Activated naive CD4-positive, alpha-beta T cell treated with anti-CD3 and anti-CD28 coated beads, Interleukin-2, amount 50 U/mL, for 24 hours (primary cell): ENCODE measurements at regions not wholly inside any gene's neighbourhood (a gene's known extent, or its start where the extent isn't known, plus 50 kb on each side); places are given as distances from the start of the nearest gene placed in this dataset.

Experiments used
- H3K27ac Mint-ChIP-seq: one replicate; pipeline ENCODE4 v1.8.0; 2021; ENCODE audit warnings: mild to moderate bottlenecking, mixed read lengths
- H3K27me3 Mint-ChIP-seq: one replicate; pipeline ENCODE4 v1.8.0; 2021; ENCODE audit warnings: mixed read lengths
- H3K36me3 Mint-ChIP-seq: one replicate; pipeline ENCODE4 v1.8.0; 2021; ENCODE audit warnings: mixed read lengths
- H3K4me1 Mint-ChIP-seq: one replicate; pipeline ENCODE4 v1.8.0; 2021; ENCODE audit warnings: mixed read lengths
- H3K4me3 Mint-ChIP-seq: one replicate; pipeline ENCODE4 v1.8.0; 2021; ENCODE audit warnings: mild to moderate bottlenecking, mixed read lengths
- H3K9me3 Mint-ChIP-seq: one replicate; pipeline ENCODE4 v1.8.0; 2021; ENCODE audit warnings: mixed read lengths

DNA sequence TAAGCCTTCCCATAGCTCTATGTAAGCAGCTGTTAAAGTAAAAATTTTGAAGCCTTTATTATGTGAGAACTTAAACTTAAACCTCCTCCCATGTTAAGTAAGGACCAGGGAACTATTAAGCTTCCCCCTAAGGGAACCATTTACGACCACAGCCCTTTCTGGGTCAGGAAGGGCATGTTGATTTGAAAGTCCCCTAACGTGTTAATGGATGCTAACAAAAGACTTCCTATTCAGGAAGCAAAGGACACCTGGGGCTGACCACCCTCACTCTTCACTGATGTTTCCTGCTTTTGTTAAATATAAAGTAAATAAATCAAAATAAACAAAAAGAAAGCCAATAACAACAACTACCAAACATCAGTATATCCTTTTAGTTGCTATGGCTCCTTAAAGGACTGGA is 170.6 kb upstream of the RFX3 start:
- no peak overlapping the region for H3K27ac Mint-ChIP-seq
- no peaks in the 10 kb centered on the region for H3K36me3 Mint-ChIP-seq
- no peaks in the 10 kb centered on the region for H3K9me3 Mint-ChIP-seq
- no peak overlapping the region for H3K4me3 Mint-ChIP-seq
- no peaks in the 10 kb centered on the region for H3K4me1 Mint-ChIP-seq
- peaks cover 6% of the 10 kb centered on the region for H3K27me3 Mint-ChIP-seq

DNA sequence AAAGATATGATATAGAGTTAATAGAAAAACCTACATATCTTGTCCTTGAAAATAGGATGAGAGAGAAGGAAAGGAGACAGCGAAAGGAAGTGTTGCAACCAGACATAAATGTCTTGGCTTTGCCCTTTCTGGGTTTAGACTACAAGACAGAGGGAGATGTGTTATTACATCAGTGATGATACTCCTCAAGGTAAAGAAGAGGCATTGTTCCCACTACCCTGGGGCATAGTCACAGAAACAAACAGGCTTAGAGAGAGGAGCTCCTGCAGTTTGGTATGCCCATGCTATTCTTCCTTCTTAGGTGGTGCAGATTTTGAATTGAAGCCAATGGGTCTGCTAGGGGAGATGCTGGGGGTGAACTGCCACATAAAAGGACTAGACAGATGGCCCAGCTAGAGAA is 166.8 kb upstream of the RFX3 start:
- Mint-ChIP-seq H3K4me1 (no peaks in the 10 kb centered on the region), H3K27ac (no peak overlapping the region), H3K4me3 (no peak overlapping the region), H3K36me3 (no peaks in the 10 kb centered on the region), H3K27me3 (no peaks in the 10 kb centered on the region), H3K9me3 (no peaks in the 10 kb centered on the region)

DNA sequence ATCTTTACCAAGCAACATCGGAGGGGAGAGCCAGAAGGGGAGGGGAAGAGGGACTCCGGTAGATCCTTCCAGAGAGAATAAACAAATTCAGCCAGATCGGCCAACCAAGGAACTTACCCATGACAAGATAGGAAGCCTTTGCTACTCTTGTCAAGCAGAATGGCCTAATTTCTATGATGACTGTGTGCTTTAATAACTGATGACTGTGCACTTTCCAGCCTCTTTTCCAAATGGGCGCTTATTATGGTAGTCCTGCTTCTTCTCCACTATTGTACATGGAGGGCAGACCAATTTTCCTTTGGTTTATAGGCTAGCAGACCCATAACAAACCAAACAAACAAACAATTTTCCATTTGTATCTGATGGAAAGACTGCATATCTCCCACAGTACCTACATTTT is 163.8 kb upstream of the RFX3 start:
- no peaks in the 10 kb centered on the region for H3K9me3 Mint-ChIP-seq
- no peaks in the 10 kb centered on the region for H3K4me1 Mint-ChIP-seq
- no peak overlapping the region for H3K27ac Mint-ChIP-seq
- peaks cover 2% of the 10 kb centered on the region for H3K36me3 Mint-ChIP-seq
- H3K4me3 Mint-ChIP-seq, result no peak overlapping the region
- no peaks in the 10 kb centered on the region for H3K27me3 Mint-ChIP-seq

DNA sequence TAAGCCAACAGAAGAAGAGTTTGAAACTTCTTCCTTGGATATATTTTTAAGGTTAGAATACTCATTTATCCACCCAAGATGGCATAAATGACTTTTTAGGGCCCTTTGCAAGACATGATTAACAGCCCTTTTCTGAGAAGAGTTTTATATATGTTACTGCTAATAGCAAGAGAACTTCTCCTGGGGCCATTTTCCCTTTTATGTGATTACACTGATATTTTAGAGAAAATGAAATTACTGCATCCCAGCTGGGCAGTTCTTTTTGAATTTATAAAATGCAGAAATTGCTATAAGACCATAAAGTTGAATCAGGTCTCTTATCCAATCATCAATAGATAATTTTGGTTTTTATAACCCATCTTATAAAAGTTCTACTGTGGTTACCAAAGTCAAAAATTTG is 161.3 kb upstream of the RFX3 start:
- H3K4me1 Mint-ChIP-seq, result no peaks in the 10 kb centered on the region
- H3K4me3 Mint-ChIP-seq, result no peak overlapping the region
- H3K27ac Mint-ChIP-seq, result no peak overlapping the region
- H3K9me3 Mint-ChIP-seq, result no peaks in the 10 kb centered on the region
- H3K27me3 Mint-ChIP-seq, result no peaks in the 10 kb centered on the region
- H3K36me3 Mint-ChIP-seq, result peaks cover 2% of the 10 kb centered on the region

DNA sequence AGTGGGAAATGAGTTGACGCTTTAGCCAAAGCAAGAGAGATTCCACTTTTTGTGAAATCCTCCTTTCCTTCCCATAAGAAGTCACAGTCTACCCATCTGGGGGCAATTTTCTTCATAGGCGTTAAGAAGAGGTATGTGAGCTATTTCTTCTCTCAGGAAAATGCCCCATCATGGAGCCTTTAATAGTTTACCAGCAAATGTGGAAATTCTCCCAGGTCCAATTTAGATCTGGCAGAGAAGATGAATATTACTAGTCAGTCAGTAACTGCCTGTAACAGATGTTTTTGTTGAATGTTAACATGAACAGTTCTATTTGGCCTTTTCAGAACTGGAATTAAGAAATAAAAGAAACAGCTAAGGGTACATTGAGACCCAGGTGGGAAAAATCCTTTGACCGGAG is 156.4 kb upstream of the RFX3 start:
- Mint-ChIP-seq H3K36me3 (peaks cover 2% of the 10 kb centered on the region), H3K4me1 (no peaks in the 10 kb centered on the region), H3K4me3 (no peak overlapping the region), H3K27ac (no peak overlapping the region), H3K9me3 (no peaks in the 10 kb centered on the region), H3K27me3 (no peaks in the 10 kb centered on the region)

DNA sequence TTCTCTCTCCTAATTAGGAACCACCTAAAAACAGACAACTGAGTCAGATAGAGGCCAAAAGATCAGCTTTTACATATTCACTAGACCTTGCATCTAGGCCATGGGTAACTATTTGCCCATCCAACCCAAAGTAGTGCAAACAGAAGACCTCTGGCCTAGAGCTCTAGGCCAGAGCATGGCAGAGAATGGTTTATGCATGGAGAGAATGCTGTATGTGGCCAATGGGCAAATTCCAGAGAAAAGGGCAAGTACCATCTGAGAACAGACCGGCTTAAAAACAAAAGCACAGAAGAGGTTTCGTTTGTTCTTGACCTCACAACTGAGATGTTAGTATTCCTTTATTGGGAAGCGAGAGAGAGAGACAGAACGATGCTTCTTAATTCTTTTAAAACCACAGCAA is 151.7 kb upstream of the RFX3 start:
- no peaks in the 10 kb centered on the region for H3K4me1 Mint-ChIP-seq
- no peaks in the 10 kb centered on the region for H3K27me3 Mint-ChIP-seq
- H3K4me3 Mint-ChIP-seq, result no peak overlapping the region
- H3K36me3 Mint-ChIP-seq, result peaks cover 2% of the 10 kb centered on the region
- H3K27ac Mint-ChIP-seq, result no peak overlapping the region
- no peaks in the 10 kb centered on the region for H3K9me3 Mint-ChIP-seq

DNA sequence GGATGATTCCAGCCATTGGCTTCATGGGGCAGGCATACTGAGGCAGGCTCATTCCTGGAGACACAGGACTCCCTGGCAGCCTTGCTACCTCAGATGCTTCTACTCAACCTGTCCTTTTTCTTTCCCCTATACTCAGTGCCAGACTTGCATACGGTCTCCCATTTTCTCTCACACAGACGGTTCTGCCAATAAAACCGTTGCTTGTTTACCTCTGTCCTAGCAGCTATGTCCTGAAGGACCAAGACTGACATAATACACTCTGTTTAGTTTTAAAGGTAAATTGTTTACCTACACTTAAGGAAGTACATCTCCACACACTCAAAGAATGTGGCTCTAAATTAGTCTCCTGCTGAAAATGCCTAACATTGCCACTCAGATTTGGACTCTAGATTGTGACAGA is 151.0 kb upstream of the RFX3 start:
- Mint-ChIP-seq H3K27ac (no peak overlapping the region), H3K9me3 (no peaks in the 10 kb centered on the region), H3K4me3 (no peak overlapping the region), H3K36me3 (peaks cover 2% of the 10 kb centered on the region), H3K4me1 (no peaks in the 10 kb centered on the region), H3K27me3 (no peaks in the 10 kb centered on the region)

DNA sequence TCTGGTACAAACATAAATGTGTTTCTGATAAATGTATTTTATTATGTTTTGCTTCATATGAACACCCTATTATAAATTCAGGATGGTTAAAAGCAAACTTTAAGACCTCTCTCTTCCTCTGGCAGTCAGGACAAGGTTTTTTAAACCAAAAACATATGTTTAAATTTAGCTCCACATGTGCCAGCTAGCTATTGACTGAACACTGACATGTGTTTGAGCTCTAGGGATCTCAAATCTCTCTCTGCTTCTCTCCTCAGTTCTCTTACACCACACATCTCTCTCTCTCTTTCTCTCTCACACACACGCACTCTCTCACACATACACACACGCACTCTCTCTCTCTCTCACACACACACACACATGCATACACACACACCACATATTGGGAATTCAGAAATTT is 150.1 kb upstream of the RFX3 start:
- Mint-ChIP-seq H3K27ac (no peak overlapping the region), H3K27me3 (no peaks in the 10 kb centered on the region), H3K36me3 (peaks cover 2% of the 10 kb centered on the region), H3K4me1 (no peaks in the 10 kb centered on the region), H3K9me3 (no peaks in the 10 kb centered on the region), H3K4me3 (no peak overlapping the region)

DNA sequence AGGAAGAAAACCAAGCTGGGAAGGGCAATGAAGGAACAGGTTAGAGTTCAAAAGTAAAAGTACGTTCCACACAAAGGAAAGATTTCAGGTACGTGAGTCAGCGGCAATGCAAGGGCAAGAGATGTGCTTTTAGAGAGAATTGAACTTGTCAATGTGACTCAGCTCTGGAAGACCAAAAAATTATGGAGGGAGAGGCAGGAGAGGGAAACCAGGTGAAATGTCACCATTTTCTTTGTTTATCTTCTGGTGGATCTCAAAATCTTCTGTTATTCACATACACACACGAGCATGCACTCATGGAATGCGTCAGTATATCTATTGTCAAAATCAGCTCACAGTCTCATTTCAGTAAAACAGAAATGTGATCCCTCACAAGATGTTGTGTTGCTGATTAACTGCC is 148.8 kb upstream of the RFX3 start:
- Mint-ChIP-seq H3K4me3 (no peak overlapping the region), H3K4me1 (no peaks in the 10 kb centered on the region), H3K9me3 (no peaks in the 10 kb centered on the region), H3K27me3 (no peaks in the 10 kb centered on the region), H3K27ac (no peak overlapping the region), H3K36me3 (peaks cover 2% of the 10 kb centered on the region)

DNA sequence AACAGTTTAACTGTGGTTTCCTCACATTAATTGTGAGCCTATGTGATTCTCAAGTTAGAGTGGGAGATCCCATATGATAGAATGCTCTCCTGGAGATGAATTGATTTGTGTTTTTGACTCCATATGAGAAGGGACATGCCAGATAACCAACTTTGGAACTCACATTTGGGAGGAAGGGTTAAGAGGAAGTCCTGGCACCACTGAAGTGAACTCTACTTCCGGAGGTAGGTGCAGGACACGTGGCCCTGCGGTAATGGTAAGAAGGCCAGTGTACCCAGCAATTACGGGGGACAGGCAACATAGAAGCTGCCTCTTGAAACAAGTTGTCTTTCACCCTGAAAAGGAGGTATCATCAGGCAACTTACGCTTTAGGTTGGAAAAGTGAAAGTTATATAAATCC is 146.6 kb upstream of the RFX3 start:
- Mint-ChIP-seq H3K27me3 (no peaks in the 10 kb centered on the region), H3K36me3 (peaks cover 2% of the 10 kb centered on the region), H3K4me1 (no peaks in the 10 kb centered on the region), H3K4me3 (no peak overlapping the region), H3K9me3 (no peaks in the 10 kb centered on the region), H3K27ac (no peak overlapping the region)

DNA sequence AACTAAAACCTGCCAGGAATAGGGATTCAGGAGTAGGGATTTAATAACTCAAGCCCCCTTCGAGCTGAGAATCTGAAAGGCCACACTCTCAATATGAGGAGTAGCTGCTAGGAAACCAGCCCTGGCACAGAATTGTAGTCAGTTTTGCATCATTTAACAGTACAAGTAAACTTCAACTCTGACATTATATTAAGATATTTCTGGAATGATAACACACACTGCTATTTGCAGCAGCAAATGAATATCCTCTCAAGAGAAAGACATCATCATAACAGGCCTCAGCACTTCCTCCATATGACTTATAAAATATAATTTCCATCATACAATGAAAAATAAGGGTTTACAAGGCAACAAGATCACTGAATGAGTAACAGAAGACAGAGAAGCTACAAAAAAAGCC is 138.2 kb upstream of the RFX3 start:
- no peak overlapping the region for H3K4me3 Mint-ChIP-seq
- H3K27ac Mint-ChIP-seq, result no peak overlapping the region
- no peaks in the 10 kb centered on the region for H3K27me3 Mint-ChIP-seq
- H3K9me3 Mint-ChIP-seq, result no peaks in the 10 kb centered on the region
- peaks cover 4% of the 10 kb centered on the region for H3K4me1 Mint-ChIP-seq
- H3K36me3 Mint-ChIP-seq, result peaks cover 5% of the 10 kb centered on the region

DNA sequence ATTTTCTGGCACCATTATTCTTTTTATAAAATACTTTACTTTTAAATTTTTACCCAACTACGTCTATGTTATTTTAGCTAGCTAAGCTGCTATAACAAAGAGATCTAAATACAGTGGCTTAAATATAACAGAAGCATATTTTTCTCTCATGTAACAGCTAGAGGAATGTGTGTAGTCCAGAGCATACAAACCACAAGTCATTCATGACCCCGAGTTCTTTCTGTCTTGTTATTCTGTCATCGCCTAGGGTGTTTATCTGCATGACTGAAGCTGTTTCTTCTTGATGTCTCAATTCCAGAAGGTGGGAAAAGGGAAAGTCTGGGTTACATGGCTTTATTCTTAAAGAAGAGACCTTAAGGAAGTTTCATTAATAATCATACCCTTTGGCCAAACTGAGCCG is 136.9 kb upstream of the RFX3 start:
- no peaks in the 10 kb centered on the region for H3K9me3 Mint-ChIP-seq
- peaks cover 5% of the 10 kb centered on the region for H3K36me3 Mint-ChIP-seq

DNA sequence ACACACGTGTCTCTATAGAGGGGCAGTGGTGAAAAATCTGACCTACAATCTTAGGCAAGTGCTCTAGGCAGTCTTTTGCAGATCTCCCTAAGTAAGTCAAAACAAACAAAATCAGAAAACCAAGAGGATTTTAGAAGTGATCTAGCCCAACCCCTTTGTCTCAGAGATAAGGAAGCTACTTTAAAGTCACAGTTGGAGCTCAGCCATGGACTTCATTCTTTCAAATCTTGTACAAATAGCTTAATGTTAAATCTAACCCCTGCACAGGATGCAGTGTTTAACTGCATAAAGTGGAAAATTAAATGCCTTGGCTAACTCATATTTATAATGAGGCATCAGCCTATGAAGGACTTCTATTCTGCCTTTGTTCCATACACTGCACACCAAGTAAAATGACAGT is 135.1 kb upstream of the RFX3 start:
- Mint-ChIP-seq H3K4me3 (no peak overlapping the region), H3K4me1 (peaks cover 4% of the 10 kb centered on the region), H3K27ac (no peak overlapping the region), H3K9me3 (no peaks in the 10 kb centered on the region), H3K27me3 (no peaks in the 10 kb centered on the region), H3K36me3 (peaks cover 7% of the 10 kb centered on the region)

More for the DNA sequence above, 136.9 kb upstream of the RFX3 start:
- no peak overlapping the region for H3K4me3 Mint-ChIP-seq
- H3K27me3 Mint-ChIP-seq, result no peaks in the 10 kb centered on the region
- peaks cover 4% of the 10 kb centered on the region for H3K4me1 Mint-ChIP-seq
- no peak overlapping the region for H3K27ac Mint-ChIP-seq

DNA sequence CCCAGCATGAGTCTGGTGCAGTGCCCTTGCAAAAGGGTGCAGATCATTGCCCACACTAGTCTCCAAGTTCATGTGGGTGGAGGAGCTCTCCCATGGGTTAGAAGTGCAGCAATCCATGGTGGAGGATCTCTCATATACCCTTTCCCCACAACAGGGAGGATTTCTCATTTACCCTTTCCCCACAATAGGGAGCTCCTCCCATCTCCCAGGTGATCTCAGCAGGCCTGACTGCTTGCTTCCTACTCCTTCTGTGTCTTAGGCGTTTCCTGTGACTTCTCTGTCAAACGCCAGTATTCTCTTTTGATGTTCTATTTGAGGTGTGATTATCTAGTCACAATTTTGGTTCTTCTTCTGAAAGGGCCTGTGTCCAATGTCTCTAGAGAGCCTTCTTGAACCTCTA is 133.8 kb upstream of the RFX3 start:
- Mint-ChIP-seq H3K4me1 (peaks cover 4% of the 10 kb centered on the region), H3K4me3 (no peak overlapping the region), H3K27ac (no peak overlapping the region), H3K36me3 (peaks cover 7% of the 10 kb centered on the region), H3K27me3 (no peaks in the 10 kb centered on the region), H3K9me3 (no peaks in the 10 kb centered on the region)

DNA sequence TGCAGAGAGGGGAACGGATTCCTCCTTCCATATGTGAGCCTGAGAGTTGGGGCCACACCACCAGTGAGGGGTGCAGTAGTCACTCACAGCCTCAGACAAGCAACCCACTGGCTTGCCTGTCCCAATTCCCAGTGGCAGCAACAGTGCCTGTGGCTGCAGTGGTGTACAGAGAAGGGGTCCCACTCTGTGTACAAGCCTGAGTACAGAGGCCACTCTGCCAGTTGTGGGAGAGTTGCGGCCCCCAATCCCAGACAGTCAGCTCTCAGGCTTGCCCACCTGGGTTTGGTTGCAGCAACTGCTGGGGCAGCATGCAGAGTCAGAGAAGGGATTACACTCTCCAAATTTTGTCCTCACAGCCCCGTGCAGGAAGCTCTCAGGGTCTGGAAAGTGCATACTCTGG is 133.2 kb upstream of the RFX3 start:
- Mint-ChIP-seq H3K4me3 (no peak overlapping the region), H3K27me3 (no peaks in the 10 kb centered on the region), H3K9me3 (no peaks in the 10 kb centered on the region), H3K36me3 (peaks cover 7% of the 10 kb centered on the region), H3K4me1 (peaks cover 4% of the 10 kb centered on the region), H3K27ac (no peak overlapping the region)

DNA sequence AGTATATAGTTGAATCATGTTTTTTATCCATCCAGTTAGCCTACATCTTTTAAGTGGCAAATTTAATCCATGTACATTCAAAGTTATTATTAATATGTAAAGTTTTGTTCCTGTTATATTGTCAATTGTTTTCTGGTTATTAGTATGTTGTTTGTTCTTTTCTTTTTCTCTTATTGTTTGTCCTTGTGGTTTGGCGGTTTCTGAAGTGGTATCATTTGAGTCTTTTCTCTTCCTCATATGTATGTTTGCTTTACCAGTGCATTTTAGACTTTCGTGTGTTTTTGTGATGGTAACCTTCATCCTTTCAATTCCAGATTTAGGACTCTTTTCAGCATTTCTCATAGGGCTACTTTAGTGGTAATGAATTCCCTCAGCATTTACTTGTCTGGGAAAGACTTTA is 130.4 kb upstream of the RFX3 start:
- no peaks in the 10 kb centered on the region for H3K27me3 Mint-ChIP-seq
- peaks cover 4% of the 10 kb centered on the region for H3K4me1 Mint-ChIP-seq
- no peaks in the 10 kb centered on the region for H3K9me3 Mint-ChIP-seq
- peaks cover 5% of the 10 kb centered on the region for H3K36me3 Mint-ChIP-seq
- no peak overlapping the region for H3K27ac Mint-ChIP-seq
- no peak overlapping the region for H3K4me3 Mint-ChIP-seq

DNA sequence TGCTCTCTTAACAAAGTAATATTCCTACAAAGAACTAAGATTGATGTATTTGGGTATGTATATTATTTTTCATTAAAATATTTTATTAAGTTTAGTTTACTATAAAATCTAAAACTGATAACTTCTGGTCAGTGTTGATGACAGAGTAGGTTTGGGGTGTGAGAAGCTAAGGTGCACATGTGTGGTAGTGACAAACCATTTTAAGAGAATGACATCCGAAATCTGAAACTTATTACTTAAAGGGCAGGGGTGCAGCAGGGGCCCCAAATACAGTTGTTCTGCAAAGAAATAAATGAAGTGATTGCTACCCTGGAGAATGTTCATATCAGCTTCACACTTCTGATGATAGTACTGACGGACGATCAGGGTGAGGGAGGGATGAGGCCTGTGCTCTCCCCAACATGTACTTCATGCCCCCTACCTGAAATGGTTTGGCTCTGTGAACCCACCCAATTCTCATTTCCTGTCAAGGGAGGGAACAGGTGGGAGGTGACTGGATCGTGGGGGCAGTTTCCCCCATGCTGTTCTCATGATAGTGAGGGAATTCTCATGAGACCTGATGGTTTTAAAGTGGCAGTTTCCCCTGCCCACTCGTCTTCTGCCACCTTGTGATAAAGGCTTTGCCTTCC is 125.3 kb upstream of the RFX3 start:
- no peaks in the 10 kb centered on the region for H3K27me3 Mint-ChIP-seq
- H3K4me3 Mint-ChIP-seq, result no peak overlapping the region
- no peaks in the 10 kb centered on the region for H3K4me1 Mint-ChIP-seq
- no peaks in the 10 kb centered on the region for H3K9me3 Mint-ChIP-seq
- no peaks in the 10 kb centered on the region for H3K36me3 Mint-ChIP-seq
- no peak overlapping the region for H3K27ac Mint-ChIP-seq
